Spleen (tissue), 11 donors: ENCODE measurements at regions not wholly inside any gene's neighbourhood (a gene's known extent, or its start where the extent isn't known, plus 50 kb on each side); places are given as distances from the start of the nearest gene placed in this dataset.

Source experiments
- DNase-seq: peaks from one replicate; pipeline ENCODE4 v3.0.0-alpha.2; 2020
- H3K27ac ChIP-seq, 8 donors: fragments of 200-600 bp; sonication (generic) in 7 of 8; 1 replicate in 4 of 8; 2 replicates in 4 of 8; pipeline versions ENCODE4 v1.5.0 to v1.8.0; 2016 to 2021; ENCODE audit warnings: inconsistent platforms in 4 of 8, mild to moderate bottlenecking in 4 of 8, moderate library complexity in 1 of 8
- H3K27me3 ChIP-seq, 7 donors: fragments of 200-600 bp; sonication (generic) in 6 of 7; replicated peaks in 1 of 7; 1 replicate in 4 of 7; 2 replicates in 3 of 7; pipeline versions ENCODE4 v1.5.0 to v1.8.0; 2016 to 2021; ENCODE audit warnings: inconsistent platforms in 3 of 7, mild to moderate bottlenecking in 1 of 7
- H3K36me3 ChIP-seq, 6 donors: fragments of 200-600 bp; sonication (generic) in 5 of 6; 1 replicate in 4 of 6; 2 replicates in 2 of 6; pipeline versions ENCODE4 v1.5.0 to v1.8.0; 2016 to 2021; ENCODE audit warnings: inconsistent platforms in 2 of 6
- H3K4me1 ChIP-seq, 6 donors: fragments of 200-600 bp; sonication (generic) in 5 of 6; 1 replicate in 3 of 6; 2 replicates in 3 of 6; pipeline versions ENCODE4 v1.5.0 to v1.8.0; 2016 to 2021; ENCODE audit warnings: inconsistent platforms in 3 of 6
- H3K4me3 ChIP-seq, 8 donors: fragments of 200-600 bp; sonication (generic) in 7 of 8; 1 replicate in 4 of 8; 2 replicates in 4 of 8; pipeline versions ENCODE4 v1.5.0 to v1.8.0; 2016 to 2021; ENCODE audit warnings: inconsistent platforms in 4 of 8, mild to moderate bottlenecking in 4 of 8, moderate library complexity in 2 of 8
- H3K9me3 ChIP-seq, 8 donors: fragments of 200-600 bp; sonication (generic) in 7 of 8; 1 replicate in 4 of 8; 2 replicates in 4 of 8; pipeline versions ENCODE4 v1.5.0 to v1.8.0; 2016 to 2021; ENCODE audit warnings: inconsistent platforms in 4 of 8
- POLR2A ChIP-seq, 3 donors: fragments of 450-650 bp; IDR thresholded peaks; one replicate each; pipeline ENCODE4 v1.5.1; 2017; ENCODE audit warnings: antibody characterized with exemption in 3 of 3, mild to moderate bottlenecking in 1 of 3
- POLR2AphosphoS5 ChIP-seq, 3 donors: sonication (generic); formaldehyde crosslinking; IDR thresholded peaks; one replicate each; pipeline ENCODE4 v1.5.1; 2017; ENCODE audit warnings: antibody characterized with exemption in 3 of 3
- WGBS, 5 donors: extraction: QIAGEN DNeasy Blood & Tissue Kit in 3 of 5; methylation state at CpG; one replicate each; pipeline versions ENCODE4 v1.1.5 to v1.1.7; 2013 to 2018; 5-methylcytosine and 5-hydroxymethylcytosine counted together
- intact Hi-C: fragments of 100-400 bp; cut with DNase I; formaldehyde crosslinking; loops from one replicate; pipeline ENCODE4 v1.15.0; 2023; ENCODE audit warnings: low total_unique reads
- TF ChIP-seq, protein P1 (sequence below), 11 experiments: fragments of 200-600 bp in 7 of 11; fragments of 450-650 bp in 4 of 11; sonication (generic) in 4 of 11; IDR thresholded peaks in 8 of 11; conservative IDR thresholded peaks in 3 of 11; 1 replicate in 7 of 11; 2 replicates in 4 of 11; pipeline versions ENCODE4 v1.4.0 to v1.8.0; 2016 to 2021; ENCODE audit warnings: antibody characterized with exemption in 11 of 11, inconsistent platforms in 4 of 11, mild to moderate bottlenecking in 1 of 11
- donor health status: healthy with polysubstance abuse.
- donor health status: DM: no; HTN: no; CAD: no; lungs with moderate emphysema.
- donor health status: DM: no; HTN: no; CAD: no.
- donor health status: Bipolar disorder and iron deficiency.
- donor health status: healthy.
- donor health status: DM: no; HTN: no; CAD: no.
- donor health status: DM: yes; HTN: yes; CAD: no.

DNA sequence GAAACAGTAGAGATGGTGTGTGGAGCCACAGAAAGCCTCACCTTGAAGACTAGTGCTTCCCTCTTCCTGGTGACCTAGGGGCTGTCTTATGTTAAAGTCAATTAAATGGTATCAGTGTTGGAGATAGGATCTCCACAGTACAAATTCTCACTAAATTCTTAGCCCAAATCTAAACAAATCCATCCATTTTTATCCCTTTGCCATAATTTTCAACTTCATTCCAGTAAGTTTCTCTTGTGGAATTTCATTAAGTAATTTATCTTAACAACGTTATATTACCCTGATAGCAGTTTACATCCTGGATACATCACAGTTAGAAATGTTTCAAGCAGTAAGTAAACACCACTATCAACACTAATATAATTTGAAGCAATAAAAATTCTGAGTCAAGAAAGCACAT, 989.4 kb upstream of the NXPH2 start:
- 57 to 75% (median 66%) methylated on average over 1 of the region's 1 CpG for WGBS, 5 donors
- Histone ChIP-seq H3K4me3 (no peak overlapping the region), H3K27ac (no peak overlapping the region), H3K27me3 (no peaks in the 10 kb centered on the region), H3K9me3 (no peaks in the 10 kb centered on the region), H3K4me1 (no peaks in the 10 kb centered on the region), H3K36me3 (no peaks in the 10 kb centered on the region)
- TF ChIP-seq, protein P1, sequence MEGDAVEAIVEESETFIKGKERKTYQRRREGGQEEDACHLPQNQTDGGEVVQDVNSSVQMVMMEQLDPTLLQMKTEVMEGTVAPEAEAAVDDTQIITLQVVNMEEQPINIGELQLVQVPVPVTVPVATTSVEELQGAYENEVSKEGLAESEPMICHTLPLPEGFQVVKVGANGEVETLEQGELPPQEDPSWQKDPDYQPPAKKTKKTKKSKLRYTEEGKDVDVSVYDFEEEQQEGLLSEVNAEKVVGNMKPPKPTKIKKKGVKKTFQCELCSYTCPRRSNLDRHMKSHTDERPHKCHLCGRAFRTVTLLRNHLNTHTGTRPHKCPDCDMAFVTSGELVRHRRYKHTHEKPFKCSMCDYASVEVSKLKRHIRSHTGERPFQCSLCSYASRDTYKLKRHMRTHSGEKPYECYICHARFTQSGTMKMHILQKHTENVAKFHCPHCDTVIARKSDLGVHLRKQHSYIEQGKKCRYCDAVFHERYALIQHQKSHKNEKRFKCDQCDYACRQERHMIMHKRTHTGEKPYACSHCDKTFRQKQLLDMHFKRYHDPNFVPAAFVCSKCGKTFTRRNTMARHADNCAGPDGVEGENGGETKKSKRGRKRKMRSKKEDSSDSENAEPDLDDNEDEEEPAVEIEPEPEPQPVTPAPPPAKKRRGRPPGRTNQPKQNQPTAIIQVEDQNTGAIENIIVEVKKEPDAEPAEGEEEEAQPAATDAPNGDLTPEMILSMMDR (IDR thresholded peaks at IDR 0.05 in 8 of 11, conservative IDR thresholded peaks at IDR 0.05 in 3 of 11), result no peak
- TF ChIP-seq POLR2AphosphoS5 (IDR thresholded peaks at IDR 0.05), result no peak
- no peak for TF ChIP-seq POLR2A (IDR thresholded peaks at IDR 0.05)
- no peak for DNase-seq
- intact Hi-C loops, result no loop called here

DNA sequence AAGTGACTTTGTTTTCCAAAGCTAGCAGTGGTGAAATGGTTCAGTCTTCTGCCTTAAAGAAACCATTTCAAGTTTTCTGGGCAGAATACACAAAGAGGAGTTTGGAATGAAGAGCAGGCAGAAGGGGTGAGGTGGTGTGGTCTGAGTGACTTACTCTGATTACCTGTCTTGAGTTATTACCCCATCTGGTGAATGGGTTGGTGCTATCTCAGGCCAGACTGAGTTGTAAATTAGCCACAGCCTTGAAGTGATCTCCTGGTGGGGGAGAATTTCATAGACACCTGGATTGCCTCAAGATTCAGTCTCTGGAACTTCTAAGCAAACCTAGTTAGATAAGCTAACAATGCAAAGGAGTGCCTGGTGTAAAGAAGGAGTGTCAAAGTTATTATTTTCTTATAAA, 983.5 kb upstream of the NXPH2 start:
- Histone ChIP-seq H3K4me1 (no peaks in the 10 kb centered on the region), H3K27me3 (no peaks in the 10 kb centered on the region), H3K9me3 (peaks cover 0 to 12% (median 0%) of the 10 kb centered on the region in 8 donors), H3K4me3 (no peak overlapping the region), H3K27ac (no peak overlapping the region), H3K36me3 (no peaks in the 10 kb centered on the region)
- TF ChIP-seq, protein P1 (IDR thresholded peaks at IDR 0.05 in 8 of 11, conservative IDR thresholded peaks at IDR 0.05 in 3 of 11), result no peak
- TF ChIP-seq POLR2AphosphoS5 (IDR thresholded peaks at IDR 0.05) (no peak), POLR2A (IDR thresholded peaks at IDR 0.05) (no peak)
- DNase-seq, result no peak
- intact Hi-C loops, result no loop called here

DNA sequence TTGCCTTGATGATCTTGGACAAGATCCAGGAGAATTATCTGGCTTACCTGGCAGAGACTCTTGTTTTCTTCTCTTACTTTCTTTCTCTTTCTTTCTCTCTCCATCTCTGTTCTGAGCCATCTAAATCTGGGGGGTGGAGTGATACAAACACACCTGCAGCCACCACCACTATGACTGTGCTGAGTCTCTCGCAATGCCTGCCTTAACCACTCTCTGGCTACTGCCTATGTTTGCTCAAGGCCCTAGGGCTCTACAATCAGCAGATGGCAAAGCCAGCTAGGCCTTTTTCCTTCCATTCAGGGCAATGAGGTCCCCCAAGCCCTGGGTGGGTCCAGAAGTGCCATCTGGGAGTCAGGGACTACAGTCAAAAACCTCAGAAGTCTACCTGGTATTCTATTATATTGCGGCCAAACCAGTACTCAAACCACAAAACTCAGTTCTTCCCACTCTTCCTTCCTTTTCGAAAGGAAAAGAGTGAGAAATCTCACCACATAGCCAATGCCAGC, 978.9 kb upstream of the NXPH2 start:
- Histone ChIP-seq H3K4me3 (no peak overlapping the region), H3K36me3 (no peaks in the 10 kb centered on the region), H3K4me1 (no peaks in the 10 kb centered on the region), H3K27ac (no peak overlapping the region), H3K9me3 (peaks cover 5 to 52% (median 34%) of the 10 kb centered on the region in 8 donors), H3K27me3 (no peaks in the 10 kb centered on the region)
- DNase-seq, result no peak
- intact Hi-C loops, result no loop called here
- TF ChIP-seq, protein P1 (IDR thresholded peaks at IDR 0.05 in 8 of 11, conservative IDR thresholded peaks at IDR 0.05 in 3 of 11), result no peak
- TF ChIP-seq POLR2A (IDR thresholded peaks at IDR 0.05), result no peak
- TF ChIP-seq POLR2AphosphoS5 (IDR thresholded peaks at IDR 0.05), result no peak
- WGBS, 5 donors, result 76 to 92% (median 86%) methylated on average over 3 of the region's 3 CpGs

DNA sequence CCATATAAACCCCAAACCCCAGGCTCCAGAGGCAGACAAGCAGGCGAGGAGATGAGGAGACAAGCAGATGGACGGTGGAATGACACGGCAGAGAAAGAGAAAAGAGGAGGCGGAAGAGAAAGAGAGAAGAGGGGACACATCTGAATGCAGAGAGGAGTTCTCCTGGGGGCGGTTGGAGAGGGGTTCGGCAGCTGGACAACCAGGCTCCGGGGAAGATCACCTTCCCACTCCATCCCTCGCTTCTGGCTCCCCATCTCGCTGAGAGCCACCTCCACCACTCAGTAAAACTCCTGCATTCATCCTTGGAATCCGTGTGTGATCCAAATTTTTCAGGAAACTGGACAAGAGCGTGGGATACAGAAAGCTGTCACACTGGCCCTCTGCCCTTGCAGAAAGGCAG, 966.7 kb upstream of the NXPH2 start:
- Histone ChIP-seq H3K36me3 (no peaks in the 10 kb centered on the region), H3K4me3 (no peak overlapping the region), H3K27ac (no peak overlapping the region), H3K27me3 (no peaks in the 10 kb centered on the region), H3K9me3 (peaks cover 0 to 50% (median 29%) of the 10 kb centered on the region in 8 donors), H3K4me1 (no peaks in the 10 kb centered on the region)
- no peak for TF ChIP-seq POLR2AphosphoS5 (IDR thresholded peaks at IDR 0.05)
- TF ChIP-seq, protein P1 (IDR thresholded peaks at IDR 0.05 in 8 of 11, conservative IDR thresholded peaks at IDR 0.05 in 3 of 11), result no peak
- no peak for TF ChIP-seq POLR2A (IDR thresholded peaks at IDR 0.05)
- DNase-seq, result no peak
- intact Hi-C loops, result no loop called here
- 76 to 90% (median 86%) methylated on average over 11 of the region's 11 CpGs for WGBS, 5 donors
